Stimulated activated CD4-positive, alpha-beta T cell treated with anti-CD3 and anti-CD28 coated beads, TNF-alpha, amount 100 ng/mL, for 24 hours (primary cell): ENCODE measurements at regions not wholly inside any gene's neighbourhood (a gene's known extent, or its start where the extent isn't known, plus 50 kb on each side); places are given as distances from the start of the nearest gene placed in this dataset.

Experiments
- DNase-seq, 3 experiments: peaks; one replicate each; pipeline ENCODE4 v3.0.0-alpha.2; 2020; ENCODE audit warnings: low read depth in 3 of 3

DNA sequence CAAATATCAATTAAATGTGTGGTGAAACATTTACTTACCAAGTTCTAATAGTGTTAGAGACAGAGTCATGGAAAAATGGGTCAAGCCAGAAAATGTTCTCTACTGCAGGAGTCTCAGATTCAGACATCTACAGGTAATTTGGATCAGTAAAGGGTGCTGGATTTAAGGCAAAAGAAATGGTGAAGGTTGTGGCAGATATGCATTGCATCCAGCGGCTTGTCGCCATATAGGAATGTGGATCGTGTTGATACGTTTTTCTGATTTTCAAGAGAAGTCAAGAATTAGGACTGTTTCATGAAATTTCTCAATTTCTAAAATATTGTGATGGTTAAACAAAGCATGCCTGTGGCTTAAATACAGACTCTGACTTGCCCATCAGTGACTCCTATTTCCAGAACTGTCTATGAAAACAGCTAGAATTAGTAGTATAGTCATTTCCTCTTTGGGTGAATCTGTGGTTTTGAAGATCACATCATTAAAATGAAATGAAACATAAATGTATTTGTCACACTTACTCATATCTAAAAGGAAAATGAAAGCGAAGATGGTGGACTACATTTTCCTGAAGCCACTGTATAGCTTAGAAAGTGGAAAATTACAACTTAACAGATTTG, 110.1 kb upstream of the VEGFC start:
- DNase-seq = no peak

DNA sequence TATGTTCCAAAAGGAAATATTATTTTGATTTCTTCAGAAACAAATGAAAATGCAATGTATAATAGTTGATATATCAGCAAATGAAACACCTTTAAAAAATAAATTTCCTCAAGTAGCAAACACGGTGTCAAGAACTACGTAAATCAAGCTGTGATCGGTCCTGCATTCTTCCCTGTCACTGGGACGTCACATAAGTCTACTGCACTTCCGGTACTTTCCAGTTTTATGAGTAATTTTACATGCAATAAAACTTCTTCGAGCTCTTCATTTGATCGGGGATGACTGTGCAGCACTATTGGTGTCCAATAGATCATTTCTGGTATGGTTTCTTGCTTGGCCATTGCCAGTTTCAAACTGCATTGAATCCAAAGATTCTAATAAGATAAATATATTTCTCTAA, 114.0 kb upstream of the VEGFC start:
- no peak for DNase-seq

DNA sequence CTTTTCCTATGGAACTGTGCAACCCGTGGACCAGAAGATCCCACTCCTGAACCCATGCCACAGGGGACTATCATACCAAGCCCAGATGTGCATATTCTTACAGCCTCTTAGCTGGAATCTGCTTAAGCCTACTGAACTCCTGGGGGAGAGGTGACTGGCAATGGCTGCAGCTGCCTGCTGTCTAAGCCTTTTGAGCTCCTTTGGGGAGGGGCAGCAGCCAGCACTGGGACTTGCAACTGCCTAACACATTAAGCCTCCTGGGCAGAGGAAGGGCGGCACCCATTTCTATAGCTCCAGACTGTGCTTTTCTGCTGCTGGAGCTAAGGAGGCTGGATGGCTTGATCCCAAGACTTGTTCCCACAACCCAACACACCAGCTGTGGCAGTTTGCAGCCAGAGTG, 117.9 kb upstream of the VEGFC start:
- DNase-seq = no peak

DNA sequence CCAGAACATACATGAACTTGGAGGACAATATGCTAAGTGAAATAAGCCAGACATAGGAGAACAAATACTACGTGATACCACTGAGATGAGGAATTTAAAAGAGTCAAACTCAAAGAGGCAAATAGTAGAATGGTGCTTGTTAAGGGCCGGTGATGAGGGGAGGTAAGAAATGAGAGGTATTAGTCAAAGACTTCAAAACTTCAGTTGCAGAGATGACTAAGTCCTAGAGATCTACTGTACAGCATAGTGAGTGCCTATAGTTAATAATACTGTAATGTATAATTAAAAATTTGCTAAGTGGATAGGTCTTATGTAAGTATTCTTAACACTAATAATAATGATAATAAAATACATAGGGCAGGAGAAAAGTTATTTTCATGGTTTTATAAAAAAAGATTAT, 126.9 kb upstream of the VEGFC start:
- DNase-seq = no peak

DNA sequence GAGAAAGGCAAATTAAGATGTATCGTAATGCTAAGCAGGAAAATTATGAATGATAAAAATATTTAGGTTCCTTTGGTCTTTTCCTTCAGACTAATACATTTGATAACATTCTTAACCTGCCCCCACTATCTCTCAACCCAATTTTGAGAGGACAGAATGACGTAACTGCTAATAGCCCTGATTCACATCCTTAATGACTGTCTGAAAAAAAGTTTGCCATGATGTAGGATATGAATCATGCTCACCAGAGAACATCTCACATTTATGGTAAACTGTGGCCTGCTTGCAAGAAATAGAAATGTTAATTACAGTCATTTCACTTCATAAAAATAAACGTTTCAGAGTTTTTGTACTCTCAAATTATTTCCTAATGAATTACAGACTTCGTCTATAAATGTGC, 128.0 kb upstream of the VEGFC start:
- DNase-seq = no peak

DNA sequence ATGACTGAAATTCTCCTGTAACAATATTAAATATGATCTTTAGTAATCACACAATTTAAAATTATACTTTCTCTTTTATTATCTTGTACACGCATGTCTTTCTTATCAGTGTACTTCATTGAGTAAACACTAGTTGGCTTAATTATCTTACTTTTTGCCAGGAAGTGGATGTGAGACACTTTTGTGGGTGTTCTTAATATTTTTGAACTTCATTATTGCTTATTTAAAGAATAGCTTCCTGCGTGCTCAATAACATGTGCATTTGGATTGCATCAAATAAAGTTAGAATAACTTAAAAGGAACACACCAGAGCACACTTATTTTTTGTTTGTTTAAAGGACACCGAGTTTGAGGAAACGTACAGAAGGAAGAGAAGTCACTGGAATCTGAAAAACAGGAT, 128.5 kb upstream of the VEGFC start:
- no peak for DNase-seq

DNA sequence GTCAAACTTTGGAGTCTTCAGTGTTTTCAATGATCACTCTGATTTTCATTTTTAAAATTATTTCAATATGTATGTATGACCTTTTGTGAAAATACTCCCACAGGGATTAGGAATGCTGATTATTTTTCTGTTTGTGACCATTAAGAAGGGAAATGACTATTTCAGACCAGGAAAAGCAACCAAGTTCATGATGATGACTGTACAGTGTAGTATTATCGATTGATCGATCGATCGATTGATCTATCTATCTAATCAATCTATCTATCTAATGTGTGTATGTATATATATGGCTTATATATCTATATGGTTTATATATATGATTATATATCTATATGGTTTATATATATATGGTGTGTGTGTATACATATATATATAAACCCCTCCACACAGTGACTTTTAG, 131.5 kb upstream of the VEGFC start:
- DNase-seq = no peak

DNA sequence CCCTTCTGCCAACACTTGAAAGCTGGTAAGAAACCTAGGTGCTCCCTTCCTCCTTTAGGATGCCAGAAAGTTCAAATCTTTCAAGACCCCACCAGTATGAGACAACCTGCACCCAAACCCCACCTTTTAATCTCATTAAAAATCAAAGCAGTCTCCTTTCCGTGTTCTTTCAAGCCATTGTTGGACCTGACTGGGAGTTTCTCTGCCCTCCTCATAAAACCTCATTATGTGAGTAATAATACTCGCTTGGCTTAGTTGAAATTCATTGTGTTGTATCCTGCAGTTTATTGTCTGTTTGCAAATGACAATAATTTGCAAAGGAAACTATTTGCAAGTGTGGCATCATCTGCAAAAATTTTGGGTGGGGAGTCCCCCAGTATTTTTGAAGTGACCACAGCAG, 133.2 kb upstream of the VEGFC start:
- no peak for DNase-seq

DNA sequence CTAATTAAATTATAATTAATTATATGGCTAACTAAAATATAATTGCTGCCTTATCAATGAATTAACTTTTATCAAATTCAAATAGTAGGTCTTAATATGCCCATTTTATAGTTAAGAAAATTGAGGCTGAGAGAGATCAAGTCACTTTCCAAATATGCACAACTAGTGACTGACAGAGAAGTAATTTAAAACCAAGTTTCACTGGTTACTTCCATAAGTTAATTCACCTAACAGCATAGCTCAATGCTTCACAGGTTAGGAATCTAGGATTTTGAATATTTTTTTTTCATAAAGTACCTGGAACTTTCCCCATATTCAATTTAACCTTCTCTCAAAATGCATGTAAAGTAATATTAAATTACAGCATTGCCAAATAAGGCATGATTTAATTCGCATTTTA, 134.4 kb upstream of the VEGFC start:
- no peak for DNase-seq

DNA sequence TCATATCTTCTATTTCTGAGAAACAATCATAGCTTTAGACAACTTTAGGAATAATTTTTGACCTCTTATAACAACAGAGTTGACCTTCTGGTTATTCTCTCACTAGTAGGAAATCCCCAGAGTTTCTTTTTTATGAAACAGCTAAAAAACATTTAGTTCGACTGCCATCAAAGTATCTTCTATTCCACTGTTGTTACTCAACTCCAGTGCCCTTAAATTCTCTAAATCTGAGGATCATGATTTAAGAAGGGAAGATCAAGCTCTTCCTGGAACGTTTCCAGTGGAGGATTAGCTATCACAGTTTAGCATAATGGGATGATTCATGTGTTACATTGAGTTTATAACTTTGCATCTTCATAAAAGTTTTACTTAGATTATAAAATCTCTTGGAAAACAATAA, 134.9 kb upstream of the VEGFC start:
- no peak for DNase-seq

DNA sequence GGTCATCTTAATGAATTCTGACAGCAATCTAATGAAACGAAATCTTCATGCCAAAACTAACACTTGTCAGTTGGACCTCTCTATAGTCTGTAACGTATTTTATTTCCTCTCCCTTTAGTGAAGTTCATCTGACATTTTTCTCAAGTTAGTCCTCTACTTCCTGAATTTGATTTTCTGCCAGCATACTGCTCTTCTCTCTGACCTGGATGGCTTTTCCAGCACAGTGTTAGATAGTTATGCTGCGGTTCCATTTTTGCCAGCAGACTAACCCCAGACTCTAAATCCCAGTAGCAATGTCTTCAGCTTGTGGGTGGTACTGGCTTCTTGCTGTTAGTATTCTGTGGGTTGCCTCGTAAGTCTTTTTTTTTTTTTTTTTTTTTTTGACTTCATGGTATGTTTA, 146.7 kb upstream of the VEGFC start:
- DNase-seq = no peak

DNA sequence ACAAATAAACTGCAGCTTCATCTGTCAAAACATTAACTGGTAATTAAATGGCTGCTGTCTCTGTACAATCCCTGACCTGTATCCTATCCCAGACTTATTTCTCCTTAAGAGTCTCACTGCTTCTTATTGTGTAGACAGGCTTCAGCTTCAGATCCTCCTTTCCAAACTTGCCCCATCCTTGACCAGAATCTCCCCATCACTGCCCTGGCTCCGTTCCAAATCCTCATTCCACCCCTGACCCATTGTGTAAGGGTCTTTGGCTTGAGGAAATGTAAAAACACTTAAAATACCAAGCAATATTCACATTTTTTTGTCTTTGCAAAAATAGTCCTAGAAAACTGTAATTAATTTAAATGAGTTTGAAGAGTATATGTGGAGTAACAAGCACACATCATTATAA, 152.6 kb upstream of the VEGFC start:
- DNase-seq = no peak

DNA sequence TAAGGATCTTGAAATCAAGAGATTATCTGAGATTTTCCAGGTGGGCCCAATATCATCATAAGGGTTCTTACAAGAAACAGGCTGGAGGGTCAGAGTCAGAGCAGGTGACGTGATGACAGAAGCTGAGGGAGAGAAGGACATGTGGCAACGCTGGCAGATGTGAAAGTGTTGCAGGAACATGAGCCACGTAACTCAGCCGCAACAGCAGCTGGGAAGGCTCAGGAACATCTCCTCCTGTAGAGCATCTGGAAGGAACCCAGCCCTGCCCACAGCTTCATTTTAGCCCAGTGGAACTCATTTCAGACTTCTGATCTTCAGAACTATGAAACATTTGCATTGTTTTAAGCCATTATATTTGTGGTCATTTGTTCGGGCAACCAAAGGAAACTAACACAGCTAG, 156.3 kb upstream of the VEGFC start:
- DNase-seq = no peak

DNA sequence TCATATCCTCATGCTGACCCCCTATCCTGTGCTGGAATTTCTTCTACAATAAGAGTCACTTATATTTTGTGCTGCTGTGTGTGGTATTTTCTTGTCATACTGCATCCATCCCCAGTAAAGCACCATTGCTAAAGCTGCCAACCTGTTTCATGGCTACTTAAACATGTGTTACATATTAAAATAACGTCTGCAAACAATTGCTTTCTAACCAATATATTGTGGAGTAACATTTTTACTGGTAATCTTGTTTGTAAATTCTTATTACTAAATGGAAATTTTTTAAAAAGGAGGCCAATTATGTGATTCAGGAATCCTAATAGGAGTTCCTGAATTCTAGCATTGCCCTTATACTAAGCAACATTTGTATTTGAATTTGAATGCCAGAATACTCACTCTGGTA, 160.3 kb upstream of the VEGFC start:
- DNase-seq = no peak

DNA sequence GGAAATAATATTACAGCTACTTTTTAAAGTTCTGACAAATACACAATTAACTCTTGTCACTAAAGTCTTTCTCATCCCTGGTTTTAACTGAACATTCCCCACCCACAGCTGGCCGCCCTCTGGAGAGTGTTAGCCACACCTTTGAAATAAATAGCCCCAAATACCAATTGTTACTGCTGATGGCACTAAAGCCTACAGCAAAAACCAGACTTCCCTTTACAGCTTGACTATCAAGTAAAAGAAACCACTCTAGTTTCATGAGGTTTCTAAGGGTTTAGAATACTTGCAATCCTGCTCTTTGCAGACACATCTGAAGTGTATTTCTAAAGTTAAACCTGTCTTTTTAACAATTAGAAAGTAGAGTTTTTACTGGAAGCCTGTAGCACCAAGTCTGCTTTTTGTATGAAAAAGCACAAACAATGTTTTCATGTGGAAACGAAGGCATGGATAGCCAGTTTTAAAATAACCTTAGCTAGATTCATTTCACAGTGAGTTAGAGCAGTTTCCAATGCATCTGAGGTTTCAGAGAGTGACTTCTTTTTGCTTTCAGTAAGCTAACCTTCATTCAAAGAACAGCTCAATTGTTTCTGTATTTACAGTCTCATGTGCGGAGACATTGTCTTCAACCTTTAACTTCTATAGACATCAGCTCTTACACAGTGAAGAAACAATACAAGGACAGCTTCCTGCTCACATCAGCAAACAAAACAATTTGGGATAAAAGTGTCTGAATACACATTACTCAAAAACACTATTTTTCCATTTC, 164.8 kb upstream of the VEGFC start:
- DNase-seq = no peak

DNA sequence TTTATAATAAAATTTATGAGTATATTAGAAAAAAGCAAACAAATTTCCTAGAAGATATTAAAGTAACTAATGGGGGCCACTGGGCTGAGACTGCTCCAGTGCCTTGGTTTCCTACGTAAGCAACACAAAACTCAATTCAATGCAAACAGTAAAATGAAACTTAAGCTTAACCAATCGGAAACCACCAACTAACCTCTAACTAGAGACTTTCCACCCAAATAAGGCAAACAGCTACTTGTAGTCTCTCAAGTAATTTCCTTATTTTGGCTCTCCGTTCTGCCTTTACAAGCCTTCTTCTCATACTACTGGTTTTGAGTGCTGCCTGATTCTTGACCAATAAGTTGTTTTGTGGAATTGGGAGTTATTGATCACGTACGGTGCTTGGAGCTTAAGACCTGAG, 167.3 kb upstream of the VEGFC start:
- DNase-seq = no peak

DNA sequence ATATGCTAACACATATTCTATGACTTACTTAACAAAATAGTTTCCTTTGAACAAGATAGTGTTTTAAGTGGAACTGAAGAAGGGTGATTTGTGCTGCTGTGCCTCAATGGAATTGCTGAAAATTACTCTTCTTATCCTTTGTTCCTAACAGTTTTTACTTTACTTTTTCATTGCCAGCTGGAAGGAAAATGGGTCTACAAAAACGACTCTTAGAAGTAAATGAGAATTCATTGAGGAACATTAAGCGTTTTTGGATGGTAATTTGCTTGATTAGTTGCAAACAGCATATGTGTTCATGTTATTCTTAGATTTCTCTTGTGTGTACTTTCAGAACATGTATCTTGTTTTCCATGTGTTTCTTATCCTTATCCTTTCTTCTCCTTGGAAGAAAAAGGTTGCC, 170.4 kb upstream of the VEGFC start:
- DNase-seq = no peak

DNA sequence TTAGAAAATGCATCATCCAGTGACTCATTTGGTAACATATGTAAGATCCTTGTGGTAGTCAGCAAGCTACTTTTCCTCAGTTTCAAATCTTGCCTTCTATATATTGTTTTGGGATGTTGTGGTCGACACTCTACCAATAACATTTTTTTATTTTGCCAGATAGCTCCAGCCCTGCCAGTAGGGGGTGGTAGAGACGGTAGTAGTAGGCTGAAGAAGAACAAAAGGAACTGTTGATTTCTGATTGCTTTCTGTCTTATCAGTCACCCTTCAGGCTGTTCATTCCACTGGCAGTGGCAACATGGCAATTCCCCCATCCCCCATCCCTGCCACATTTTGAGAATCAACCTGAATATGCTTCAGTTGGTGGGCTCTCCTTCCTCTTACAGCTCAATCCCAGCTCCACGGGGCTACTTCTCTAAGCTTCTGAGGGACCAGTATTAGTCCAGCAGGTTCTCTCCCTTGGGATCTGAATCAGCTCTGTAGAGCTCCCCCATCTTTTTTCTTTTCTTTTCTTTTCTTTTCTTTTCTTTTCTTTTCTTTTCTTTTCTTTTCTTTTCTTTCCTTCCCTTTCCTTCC, 171.5 kb upstream of the VEGFC start:
- DNase-seq = no peak

DNA sequence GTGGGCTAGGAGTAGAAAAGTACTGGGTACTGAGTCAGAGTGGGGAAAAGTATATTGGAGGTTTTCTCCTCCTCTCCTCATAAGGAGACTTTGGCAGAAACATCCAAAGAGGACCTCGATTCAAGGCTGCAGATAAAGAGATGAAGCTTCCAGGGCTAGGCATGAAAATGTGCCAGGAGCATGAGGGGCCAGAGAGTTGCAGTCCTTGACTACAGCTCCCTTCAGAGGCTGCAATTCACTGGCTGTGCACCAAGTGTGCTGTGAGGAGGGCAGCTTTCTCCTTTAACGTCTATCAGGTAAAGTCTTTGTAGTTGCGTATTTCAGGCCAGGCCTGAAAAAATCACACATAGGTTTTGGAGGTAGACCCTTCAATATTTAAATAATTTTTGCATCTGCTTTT, 174.9 kb upstream of the VEGFC start:
- no peak for DNase-seq

DNA sequence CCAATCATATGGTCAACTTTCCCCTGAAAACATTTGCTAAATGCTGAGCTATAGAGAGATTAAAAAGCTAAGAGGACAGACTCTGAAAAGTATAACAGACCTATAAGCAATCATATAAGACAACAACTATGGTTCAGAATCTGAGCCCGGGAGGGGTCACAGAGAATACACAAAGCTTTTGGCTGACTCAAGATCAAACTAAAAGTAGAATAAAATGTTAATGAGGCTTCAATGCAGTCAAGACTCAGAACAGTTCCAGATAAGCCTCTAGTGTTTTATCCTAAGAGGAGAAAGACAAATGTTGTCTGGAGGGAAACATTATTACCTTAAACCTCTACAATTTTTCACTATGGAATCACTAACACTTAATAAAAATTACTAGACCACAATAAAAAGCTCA, 175.4 kb upstream of the VEGFC start:
- no peak for DNase-seq

DNA sequence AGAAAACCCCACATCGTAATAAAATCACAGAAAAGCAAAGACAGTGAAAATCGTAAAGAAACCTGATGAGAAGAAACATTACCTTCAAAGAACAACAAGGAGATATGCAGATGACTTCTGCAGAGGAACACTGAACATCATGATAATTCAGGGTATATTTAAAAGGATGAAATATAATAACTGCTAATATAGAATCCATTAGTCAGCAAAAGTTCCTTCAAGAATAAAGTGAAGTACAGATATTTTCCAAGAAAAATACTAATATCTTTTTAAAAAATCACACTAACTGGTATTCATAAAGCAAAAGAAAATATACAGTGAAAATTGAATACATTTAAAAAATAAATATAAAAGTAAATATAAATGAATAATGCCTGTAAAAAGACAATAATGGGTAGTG, 176.3 kb upstream of the VEGFC start:
- DNase-seq = no peak

DNA sequence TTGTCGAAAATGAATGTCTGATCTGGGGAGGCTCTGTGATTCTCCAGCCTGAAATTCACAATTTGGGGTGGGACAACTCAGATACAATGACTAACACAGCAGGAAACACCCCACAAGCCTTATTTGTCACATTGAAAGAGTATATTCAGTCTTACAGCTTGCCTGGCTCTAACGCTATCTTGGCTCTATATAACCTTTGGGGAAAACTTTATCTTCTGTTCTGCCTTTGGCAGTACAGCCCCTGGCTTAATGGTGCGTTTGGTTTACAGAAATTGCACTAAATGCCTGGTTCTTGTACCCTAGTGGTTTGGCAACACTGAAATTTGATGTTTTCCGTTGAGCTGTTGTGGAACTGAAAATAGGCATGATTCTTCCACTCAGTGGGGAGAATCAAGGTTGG, 178.1 kb upstream of the VEGFC start:
- no peak for DNase-seq

DNA sequence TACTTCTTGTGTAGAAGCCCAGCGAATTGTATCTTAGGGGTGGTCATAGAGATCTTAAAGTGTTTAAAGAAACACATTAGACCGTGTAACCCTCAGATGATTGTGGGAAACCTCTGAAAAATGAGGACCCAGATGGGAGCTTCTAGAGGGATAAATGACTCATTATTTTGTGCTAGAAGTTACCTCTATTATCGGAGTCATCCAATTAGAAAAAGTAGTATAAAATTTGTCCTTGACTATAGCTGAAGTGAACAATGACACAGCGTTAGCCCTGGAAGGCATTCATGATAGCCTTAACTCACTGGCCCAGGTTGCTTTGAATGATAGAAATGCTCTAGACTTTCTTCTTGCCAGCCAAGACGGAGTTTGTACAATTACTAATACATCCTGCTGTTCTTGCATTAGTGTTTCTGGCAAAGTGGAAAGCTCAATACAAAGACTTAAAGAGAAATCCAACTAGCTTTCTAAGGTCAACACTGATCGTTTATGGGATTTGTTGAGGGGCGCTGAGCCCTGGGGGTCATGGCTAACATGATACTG, 178.9 kb upstream of the VEGFC start:
- DNase-seq = no peak
